HEK293 (cell line): ENCODE measurements at regions not wholly inside any gene's neighbourhood (a gene's known extent, or its start where the extent isn't known, plus 50 kb on each side); places are given as distances from the start of the nearest gene placed in this dataset.

Experiments
- CTCF ChIA-PET: fragments of 350-600 bp; formaldehyde crosslinking; extraction: SDS; loops from one replicate; lab custom pipeline; 2021; ENCODE audit warnings: antibody characterized with exemption; lab: Yijun Ruan, JAX
- POLR2A ChIA-PET: fragments of 300-600 bp; formaldehyde crosslinking; extraction: SDS; loops from one replicate; lab custom pipeline; 2020; ENCODE audit warnings: antibody characterized with exemption, inconsistent platforms; lab: Yijun Ruan, JAX
- H3K27ac ChIP-seq: fragments of 200-500 bp; sonication (Bioruptor generic); 2 replicates; pipeline ENCODE4 v1.5.1; 2014; ENCODE audit warnings: low read depth, low read length, control low read depth, inconsistent platforms; ENCODE audit errors: extremely low read depth
- H3K36me3 ChIP-seq, 2 experiments: fragments of 200-500 bp in 1 of 2; sonication (Bioruptor generic) in 1 of 2; 1 replicate in 1 of 2; 2 replicates in 1 of 2; pipeline ENCODE4 v1.5.1; 2014 to 2017; ENCODE audit warnings: inconsistent platforms in 2 of 2, low read length in 2 of 2; ENCODE audit not compliant: control insufficient read depth in 2 of 2, insufficient read depth in 1 of 2
- H3K4me1 ChIP-seq: fragments of 200-500 bp; sonication (Bioruptor generic); 2 replicates; pipeline ENCODE4 v1.5.1; 2014; ENCODE audit warnings: mild to moderate bottlenecking, low read length, inconsistent platforms; ENCODE audit not compliant: control insufficient read depth, insufficient read depth
- H3K4me3 ChIP-seq: 2 replicates; pipeline ENCODE4 v1.5.1; 2011; ENCODE audit warnings: low read depth, mild to moderate bottlenecking, control low read depth, low read length, moderate library complexity
- H3K9me3 ChIP-seq: fragments of 200-500 bp; sonication (Bioruptor generic); 2 replicates; pipeline ENCODE4 v1.5.1; 2014; ENCODE audit warnings: low read depth, low read length, inconsistent platforms; ENCODE audit not compliant: control insufficient read depth, insufficient read depth
- IKZF3 ChIP-seq: fragments of 450-650 bp; IDR thresholded peaks from 2 replicates; pipeline ENCODE4 v1.5.0; 2018; ENCODE audit warnings: missing biosample characterization, mild to moderate bottlenecking, missing genetic modification characterization, moderate library complexity
- MEIS1 ChIP-seq: sonication (generic); formaldehyde crosslinking; IDR thresholded peaks from 2 replicates; pipeline ENCODE4 v1.8.1; 2022; ENCODE audit warnings: missing genetic modification reagents, mild to moderate bottlenecking, borderline replicate concordance
- OSR2 ChIP-seq: fragments of 450-650 bp; formaldehyde crosslinking; IDR thresholded peaks from 2 replicates; pipeline ENCODE4 v1.5.1; 2016; ENCODE audit warnings: missing biosample characterization, missing genetic modification characterization
- OVOL3 ChIP-seq: fragments of 450-650 bp; formaldehyde crosslinking; IDR thresholded peaks from 2 replicates; pipeline ENCODE4 v1.5.1; 2016; ENCODE audit warnings: missing biosample characterization, missing genetic modification characterization
- PRDM1 ChIP-seq: fragments of 450-650 bp; formaldehyde crosslinking; IDR thresholded peaks from 2 replicates; pipeline ENCODE4; 2016; ENCODE audit warnings: missing biosample characterization, missing genetic modification characterization
- ZFHX2 ChIP-seq: fragments of 450-650 bp; formaldehyde crosslinking; conservative IDR thresholded peaks from 2 replicates; pipeline ENCODE4 v1.5.1; 2016; ENCODE audit warnings: missing biosample characterization, missing genetic modification characterization
- ZFP3 ChIP-seq: fragments of 450-650 bp; formaldehyde crosslinking; IDR thresholded peaks from 2 replicates; pipeline ENCODE4 v1.5.1; 2016; ENCODE audit warnings: low read depth, missing biosample characterization, missing genetic modification characterization
- ZFP69B ChIP-seq: fragments of 450-650 bp; formaldehyde crosslinking; IDR thresholded peaks from 2 replicates; pipeline ENCODE4 v1.5.1; 2016; ENCODE audit warnings: missing biosample characterization, missing genetic modification characterization
- ZNF175 ChIP-seq: fragments of 450-650 bp; formaldehyde crosslinking; IDR thresholded peaks from 2 replicates; pipeline ENCODE4 v1.5.1; 2016; ENCODE audit warnings: missing biosample characterization, missing genetic modification characterization
- ZNF184 ChIP-seq: fragments of 450-650 bp; IDR thresholded peaks from 2 replicates; pipeline ENCODE4 v1.5.1; 2018; ENCODE audit warnings: missing biosample characterization, mild to moderate bottlenecking, missing genetic modification characterization
- ZNF366 ChIP-seq: fragments of 450-650 bp; formaldehyde crosslinking; conservative IDR thresholded peaks from 2 replicates; pipeline ENCODE4 v1.5.1; 2016; ENCODE audit warnings: missing biosample characterization, missing genetic modification characterization
- ZNF394 ChIP-seq: fragments of 450-650 bp; formaldehyde crosslinking; IDR thresholded peaks from 2 replicates; pipeline ENCODE4 v1.5.1; 2016; ENCODE audit warnings: missing biosample characterization, missing genetic modification characterization, mild to moderate bottlenecking, moderate library complexity, borderline replicate concordance
- ZNF426 ChIP-seq: fragments of 450-650 bp; formaldehyde crosslinking; IDR thresholded peaks from 2 replicates; pipeline ENCODE4 v1.5.1; 2017; ENCODE audit warnings: missing biosample characterization, missing genetic modification characterization, mild to moderate bottlenecking, inconsistent platforms, moderate library complexity
- ZNF433 ChIP-seq: fragments of 450-650 bp; formaldehyde crosslinking; IDR thresholded peaks from 2 replicates; pipeline ENCODE4 v1.5.1; 2016; ENCODE audit warnings: missing biosample characterization, missing genetic modification characterization, low read depth
- ZNF544 ChIP-seq: fragments of 450-650 bp; formaldehyde crosslinking; IDR thresholded peaks from 2 replicates; pipeline ENCODE4 v1.5.0; 2017; ENCODE audit warnings: missing biosample characterization, missing genetic modification characterization
- ZNF560 ChIP-seq: fragments of 450-650 bp; formaldehyde crosslinking; IDR thresholded peaks from 2 replicates; pipeline ENCODE4 v1.5.1; 2017; ENCODE audit warnings: missing biosample characterization, missing genetic modification characterization, borderline replicate concordance
- ZNF596 ChIP-seq: fragments of 450-650 bp; IDR thresholded peaks from 2 replicates; pipeline ENCODE4 v1.5.0; 2018; ENCODE audit warnings: missing biosample characterization, mild to moderate bottlenecking, missing genetic modification characterization, moderate library complexity
- ZNF623 ChIP-seq: fragments of 450-650 bp; formaldehyde crosslinking; IDR thresholded peaks from 2 replicates; pipeline ENCODE4 v1.5.1; 2016; ENCODE audit warnings: missing biosample characterization, missing genetic modification characterization
- ZNF626 ChIP-seq: fragments of 450-650 bp; sonication (Bioruptor Pico); formaldehyde crosslinking; IDR thresholded peaks from 2 replicates; pipeline ENCODE4 v1.5.1; 2018; ENCODE audit warnings: missing biosample characterization, missing genetic modification characterization, inconsistent platforms
- TF ChIP-seq, protein P1 (sequence below): fragments of 450-650 bp; formaldehyde crosslinking; IDR thresholded peaks from 2 replicates; pipeline ENCODE4 v1.5.1; 2017; ENCODE audit warnings: missing biosample characterization, missing genetic modification characterization
- TF ChIP-seq, protein P2 (sequence below): fragments of 450-650 bp; formaldehyde crosslinking; IDR thresholded peaks from 2 replicates; pipeline ENCODE4 v1.5.1; 2016; ENCODE audit warnings: missing biosample characterization, missing genetic modification characterization
- TF ChIP-seq, protein P3 (sequence below): fragments of 450-650 bp; formaldehyde crosslinking; IDR thresholded peaks from 2 replicates; pipeline ENCODE4 v1.5.1; 2016; ENCODE audit warnings: missing biosample characterization, missing genetic modification characterization
- TF ChIP-seq, protein P4 (sequence below): fragments of 450-650 bp; formaldehyde crosslinking; IDR thresholded peaks from 2 replicates; pipeline ENCODE4 v1.5.1; 2017; ENCODE audit warnings: missing biosample characterization, missing genetic modification characterization
- TF ChIP-seq, protein P5 (sequence below): fragments of 450-650 bp; formaldehyde crosslinking; IDR thresholded peaks from 2 replicates; pipeline ENCODE4 v1.5.1; 2016; ENCODE audit warnings: missing biosample characterization, missing genetic modification characterization

DNA sequence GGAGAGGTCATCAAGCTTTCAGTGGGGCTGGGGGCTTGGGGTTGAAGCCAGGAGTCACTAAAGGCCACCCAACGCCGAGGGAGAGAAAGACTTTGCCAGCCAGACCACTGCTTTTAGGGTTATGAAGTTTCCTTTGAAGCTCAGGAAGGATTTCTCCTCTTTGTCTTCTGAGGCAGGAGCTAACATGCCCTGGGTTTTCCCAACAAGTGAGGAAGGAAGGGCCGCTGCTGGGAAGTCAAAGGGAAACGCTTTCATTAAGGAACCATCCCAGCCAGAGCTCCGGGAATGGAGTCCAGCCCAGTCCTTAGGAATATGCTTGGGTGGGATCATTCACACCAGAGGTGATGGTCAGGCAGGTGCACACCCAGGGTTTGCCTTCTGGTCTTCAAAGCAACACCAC is 436.9 kb downstream of the PRDM2 start:
- Histone ChIP-seq H3K4me3 (no peak overlapping the region), H3K36me3 (no peaks in the 10 kb centered on the region), H3K27ac (no peak overlapping the region), H3K4me1 (no peaks in the 10 kb centered on the region), H3K9me3 (no peaks in the 10 kb centered on the region)
- ChIA-PET CTCF (no interaction called here), POLR2A (no interaction called here)
- no peak for TF ChIP-seq ZNF433 (tag by site-specific recombination)

DNA sequence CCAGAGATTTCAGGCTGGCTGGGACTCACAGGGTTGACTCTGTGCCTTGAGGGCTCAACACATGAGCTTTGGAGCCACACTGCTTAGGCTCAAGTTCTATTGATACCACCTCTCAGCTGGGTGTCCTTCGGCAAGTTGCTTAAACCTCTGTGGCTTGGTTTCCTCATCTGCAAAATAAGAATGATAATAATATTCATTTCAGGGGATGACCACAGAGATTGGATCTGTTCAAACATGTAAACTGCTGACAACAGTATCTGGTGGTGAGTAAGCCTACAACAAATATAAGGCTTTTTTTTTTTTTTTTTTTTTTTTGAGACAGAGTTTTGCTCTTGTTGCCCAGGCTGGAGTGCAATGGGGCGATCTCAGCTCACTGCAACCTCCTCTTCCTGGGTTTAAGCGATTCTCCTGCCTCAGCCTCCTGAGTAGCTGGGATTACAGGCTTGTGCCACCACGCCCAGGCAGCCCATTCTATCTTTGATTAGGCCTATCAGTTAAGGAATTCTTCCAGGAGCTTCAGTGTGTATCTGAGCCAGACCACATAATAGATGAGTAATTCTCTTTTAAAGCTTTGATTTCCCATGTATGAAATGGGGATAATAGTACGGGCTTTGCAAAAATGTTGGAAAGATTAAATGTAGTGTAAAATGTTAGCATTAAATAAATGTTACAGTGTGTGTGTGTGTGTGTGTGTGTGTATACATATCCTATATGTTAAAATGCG is 437.6 kb downstream of the PRDM2 start:
- no peak overlapping the region for H3K27ac ChIP-seq
- POLR2A ChIA-PET = no interaction called here
- H3K4me3 ChIP-seq = no peak overlapping the region
- no peaks in the 10 kb centered on the region for H3K9me3 ChIP-seq
- CTCF ChIA-PET = interaction anchor here (0.7 to 1.0 kb wide), 2 partner anchors 25 to 339 kb away, joined by 4 read pairs; no protein-coding TSS in a partner anchor
- no peaks in the 10 kb centered on the region for H3K4me1 ChIP-seq
- no peaks in the 10 kb centered on the region for H3K36me3 ChIP-seq
- TF ChIP-seq OVOL3 (tag by site-specific recombination) = no peak
- TF ChIP-seq ZNF596 (tag by site-specific recombination) = no peak
- TF ChIP-seq, protein P1, sequence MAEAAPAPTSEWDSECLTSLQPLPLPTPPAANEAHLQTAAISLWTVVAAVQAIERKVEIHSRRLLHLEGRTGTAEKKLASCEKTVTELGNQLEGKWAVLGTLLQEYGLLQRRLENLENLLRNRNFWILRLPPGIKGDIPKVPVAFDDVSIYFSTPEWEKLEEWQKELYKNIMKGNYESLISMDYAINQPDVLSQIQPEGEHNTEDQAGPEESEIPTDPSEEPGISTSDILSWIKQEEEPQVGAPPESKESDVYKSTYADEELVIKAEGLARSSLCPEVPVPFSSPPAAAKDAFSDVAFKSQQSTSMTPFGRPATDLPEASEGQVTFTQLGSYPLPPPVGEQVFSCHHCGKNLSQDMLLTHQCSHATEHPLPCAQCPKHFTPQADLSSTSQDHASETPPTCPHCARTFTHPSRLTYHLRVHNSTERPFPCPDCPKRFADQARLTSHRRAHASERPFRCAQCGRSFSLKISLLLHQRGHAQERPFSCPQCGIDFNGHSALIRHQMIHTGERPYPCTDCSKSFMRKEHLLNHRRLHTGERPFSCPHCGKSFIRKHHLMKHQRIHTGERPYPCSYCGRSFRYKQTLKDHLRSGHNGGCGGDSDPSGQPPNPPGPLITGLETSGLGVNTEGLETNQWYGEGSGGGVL (tag by site-specific recombination) = no peak
- TF ChIP-seq MEIS1 (CRISPR knock-in tag) = no peak
- TF ChIP-seq PRDM1 (tag by site-specific recombination) = no peak
- no peak for TF ChIP-seq ZFP3
- no peak for TF ChIP-seq ZNF366
- TF ChIP-seq ZNF426 (tag by site-specific recombination) = no peak

DNA sequence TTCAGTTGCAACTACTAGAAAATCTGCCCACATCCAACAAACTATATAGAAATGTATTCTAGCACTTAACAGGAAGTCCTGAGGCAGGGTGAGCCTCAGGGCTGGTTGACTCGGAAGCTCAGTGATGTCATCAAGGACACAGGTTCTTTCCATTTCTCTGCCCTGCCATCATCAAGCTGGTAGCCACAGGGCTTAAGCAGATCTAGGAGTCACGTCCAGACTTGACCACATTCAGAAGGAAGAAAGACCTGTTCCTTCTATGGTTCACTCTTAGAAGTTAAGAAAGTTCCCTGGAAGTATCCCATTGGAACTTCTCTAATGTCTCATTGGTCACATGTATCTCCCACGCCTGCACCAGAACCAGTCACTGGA is 438.1 kb downstream of the PRDM2 start:
- ChIA-PET POLR2A (no interaction called here), CTCF (interaction anchor here (0.7 to 1.0 kb wide), 2 partner anchors 26 to 339 kb away, joined by 4 read pairs; no protein-coding TSS in a partner anchor)
- Histone ChIP-seq H3K4me1 (no peaks in the 10 kb centered on the region), H3K9me3 (no peaks in the 10 kb centered on the region), H3K4me3 (no peak overlapping the region), H3K27ac (no peak overlapping the region), H3K36me3 (no peaks in the 10 kb centered on the region)
- TF ChIP-seq ZFHX2 = no peak
- no peak for TF ChIP-seq ZNF626 (tag by site-specific recombination)
- TF ChIP-seq, protein P2, sequence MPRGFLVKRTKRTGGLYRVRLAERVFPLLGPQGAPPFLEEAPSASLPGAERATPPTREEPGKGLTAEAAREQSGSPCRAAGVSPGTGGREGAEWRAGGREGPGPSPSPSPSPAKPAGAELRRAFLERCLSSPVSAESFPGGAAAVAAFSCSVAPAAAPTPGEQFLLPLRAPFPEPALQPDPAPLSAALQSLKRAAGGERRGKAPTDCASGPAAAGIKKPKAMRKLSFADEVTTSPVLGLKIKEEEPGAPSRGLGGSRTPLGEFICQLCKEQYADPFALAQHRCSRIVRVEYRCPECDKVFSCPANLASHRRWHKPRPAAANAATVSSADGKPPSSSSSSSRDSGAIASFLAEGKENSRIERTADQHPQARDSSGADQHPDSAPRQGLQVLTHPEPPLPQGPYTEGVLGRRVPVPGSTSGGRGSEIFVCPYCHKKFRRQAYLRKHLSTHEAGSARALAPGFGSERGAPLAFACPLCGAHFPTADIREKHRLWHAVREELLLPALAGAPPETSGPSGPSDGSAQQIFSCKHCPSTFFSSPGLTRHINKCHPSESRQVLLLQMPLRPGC = no peak
- no peak for TF ChIP-seq ZNF184 (tag by site-specific recombination)
- no peak for TF ChIP-seq ZNF560
- TF ChIP-seq, protein P3, sequence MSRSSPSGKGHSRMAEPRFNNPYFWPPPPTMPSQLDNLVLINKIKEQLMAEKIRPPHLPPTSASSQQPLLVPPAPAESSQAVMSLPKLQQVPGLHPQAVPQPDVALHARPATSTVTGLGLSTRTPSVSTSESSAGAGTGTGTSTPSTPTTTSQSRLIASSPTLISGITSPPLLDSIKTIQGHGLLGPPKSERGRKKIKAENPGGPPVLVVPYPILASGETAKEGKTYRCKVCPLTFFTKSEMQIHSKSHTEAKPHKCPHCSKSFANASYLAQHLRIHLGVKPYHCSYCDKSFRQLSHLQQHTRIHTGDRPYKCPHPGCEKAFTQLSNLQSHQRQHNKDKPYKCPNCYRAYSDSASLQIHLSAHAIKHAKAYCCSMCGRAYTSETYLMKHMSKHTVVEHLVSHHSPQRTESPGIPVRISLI (tag by site-specific recombination) = no peak
- no peak for TF ChIP-seq ZNF175 (tag by site-specific recombination)
- TF ChIP-seq, protein P4, sequence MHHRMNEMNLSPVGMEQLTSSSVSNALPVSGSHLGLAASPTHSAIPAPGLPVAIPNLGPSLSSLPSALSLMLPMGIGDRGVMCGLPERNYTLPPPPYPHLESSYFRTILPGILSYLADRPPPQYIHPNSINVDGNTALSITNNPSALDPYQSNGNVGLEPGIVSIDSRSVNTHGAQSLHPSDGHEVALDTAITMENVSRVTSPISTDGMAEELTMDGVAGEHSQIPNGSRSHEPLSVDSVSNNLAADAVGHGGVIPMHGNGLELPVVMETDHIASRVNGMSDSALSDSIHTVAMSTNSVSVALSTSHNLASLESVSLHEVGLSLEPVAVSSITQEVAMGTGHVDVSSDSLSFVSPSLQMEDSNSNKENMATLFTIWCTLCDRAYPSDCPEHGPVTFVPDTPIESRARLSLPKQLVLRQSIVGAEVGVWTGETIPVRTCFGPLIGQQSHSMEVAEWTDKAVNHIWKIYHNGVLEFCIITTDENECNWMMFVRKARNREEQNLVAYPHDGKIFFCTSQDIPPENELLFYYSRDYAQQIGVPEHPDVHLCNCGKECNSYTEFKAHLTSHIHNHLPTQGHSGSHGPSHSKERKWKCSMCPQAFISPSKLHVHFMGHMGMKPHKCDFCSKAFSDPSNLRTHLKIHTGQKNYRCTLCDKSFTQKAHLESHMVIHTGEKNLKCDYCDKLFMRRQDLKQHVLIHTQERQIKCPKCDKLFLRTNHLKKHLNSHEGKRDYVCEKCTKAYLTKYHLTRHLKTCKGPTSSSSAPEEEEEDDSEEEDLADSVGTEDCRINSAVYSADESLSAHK (tag by site-specific recombination) = no peak
- TF ChIP-seq IKZF3 (tag by site-specific recombination) = no peak
- no peak for TF ChIP-seq OVOL3 (tag by site-specific recombination)
- TF ChIP-seq ZNF544 (tag by site-specific recombination) = no peak
- no peak for TF ChIP-seq ZNF394 (tag by site-specific recombination)
- TF ChIP-seq ZFP69B = no peak
- TF ChIP-seq OSR2 (tag by site-specific recombination) = no peak
- TF ChIP-seq ZNF623 = no peak
- TF ChIP-seq, protein P5, sequence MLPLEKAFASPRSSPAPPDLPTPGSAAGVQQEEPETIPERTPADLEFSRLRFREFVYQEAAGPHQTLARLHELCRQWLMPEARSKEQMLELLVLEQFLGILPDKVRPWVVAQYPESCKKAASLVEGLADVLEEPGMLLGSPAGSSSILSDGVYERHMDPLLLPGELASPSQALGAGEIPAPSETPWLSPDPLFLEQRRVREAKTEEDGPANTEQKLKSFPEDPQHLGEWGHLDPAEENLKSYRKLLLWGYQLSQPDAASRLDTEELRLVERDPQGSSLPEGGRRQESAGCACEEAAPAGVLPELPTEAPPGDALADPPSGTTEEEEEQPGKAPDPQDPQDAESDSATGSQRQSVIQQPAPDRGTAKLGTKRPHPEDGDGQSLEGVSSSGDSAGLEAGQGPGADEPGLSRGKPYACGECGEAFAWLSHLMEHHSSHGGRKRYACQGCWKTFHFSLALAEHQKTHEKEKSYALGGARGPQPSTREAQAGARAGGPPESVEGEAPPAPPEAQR (tag by site-specific recombination) = no peak
